Activated CD4-positive, alpha-beta T cell treated with anti-CD3 and anti-CD28 coated beads, Interleukin-2, amount 10 ng/mL, durations not matched to agents 24 days and 14 days (primary cell): ENCODE measurements at regions not wholly inside any gene's neighbourhood (a gene's known extent, or its start where the extent isn't known, plus 50 kb on each side); places are given as distances from the start of the nearest gene placed in this dataset.

Experiments used
- DNase-seq: peaks from one replicate; pipeline ENCODE4 v3.0.0; 2022
- H3K27ac Mint-ChIP-seq: one replicate; pipeline ENCODE4 v1.8.0; 2022; ENCODE audit warnings: mild to moderate bottlenecking, mixed read lengths
- H3K27me3 Mint-ChIP-seq: one replicate; pipeline ENCODE4 v1.8.0; 2022; ENCODE audit warnings: mixed read lengths
- H3K36me3 Mint-ChIP-seq: one replicate; pipeline ENCODE4 v1.8.0; 2022; ENCODE audit warnings: low read depth, mild to moderate bottlenecking, mixed read lengths
- H3K4me1 Mint-ChIP-seq: one replicate; pipeline ENCODE4 v1.8.0; 2021; ENCODE audit warnings: mixed read lengths
- H3K4me3 Mint-ChIP-seq: one replicate; pipeline ENCODE4 v1.8.0; 2022; ENCODE audit warnings: mild to moderate bottlenecking, moderate library complexity, mixed read lengths
- H3K9me3 Mint-ChIP-seq: one replicate; pipeline ENCODE4 v1.8.0; 2021; ENCODE audit warnings: mixed read lengths
- intact Hi-C: fragments of 100-400 bp; cut with micrococcal nuclease; formaldehyde crosslinking; loops from one replicate; pipeline ENCODE4 v1.15.1; 2023

DNA sequence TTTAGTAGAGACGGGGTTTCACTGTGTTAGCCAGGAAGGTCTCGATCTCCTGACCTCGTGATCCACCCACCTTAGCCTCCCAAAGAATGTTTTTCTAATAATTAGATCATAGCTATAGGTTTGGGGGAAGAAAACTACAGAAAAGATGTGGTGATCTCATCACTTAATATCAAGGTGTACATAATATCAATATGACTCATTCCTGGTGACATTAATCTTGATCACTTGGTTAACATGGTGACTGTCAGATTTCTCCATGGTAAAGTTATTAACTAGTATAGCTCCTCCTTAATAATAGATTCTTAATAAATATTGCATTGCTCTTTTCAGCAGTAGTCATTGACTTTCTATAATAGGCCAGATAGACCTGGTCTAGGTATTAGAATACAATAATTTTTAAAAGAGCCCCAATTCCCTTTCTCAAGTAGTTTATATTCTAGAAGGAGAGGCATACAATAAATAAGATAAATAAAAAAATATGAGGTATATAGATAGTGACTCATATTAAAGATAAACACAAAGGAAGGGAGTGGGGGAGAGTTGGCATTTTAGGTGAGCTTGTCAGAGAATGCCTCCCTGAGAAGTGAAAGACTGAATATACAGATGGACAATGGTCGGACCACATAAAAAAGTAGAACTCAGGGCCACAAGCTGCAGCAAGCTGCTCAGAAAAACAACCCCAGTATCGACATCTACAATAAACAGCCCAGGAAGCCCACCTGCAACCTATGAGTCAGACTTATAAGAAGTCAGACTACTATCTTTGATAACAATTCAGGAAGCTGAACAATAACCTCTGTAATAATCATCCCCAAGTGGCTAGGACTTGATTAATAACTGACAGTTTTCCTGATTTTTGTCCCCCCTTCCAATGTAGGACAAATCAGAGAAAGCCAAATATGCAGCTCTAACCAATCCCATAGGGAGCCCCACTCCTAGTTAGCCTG is 210.8 kb downstream of the RFC3 start:
- no peak for DNase-seq
- H3K9me3 Mint-ChIP-seq = peaks cover 4% of the 10 kb centered on the region
- H3K27me3 Mint-ChIP-seq = no peaks in the 10 kb centered on the region
- intact Hi-C loops = no loop called here
- no peaks in the 10 kb centered on the region for H3K36me3 Mint-ChIP-seq
- H3K27ac Mint-ChIP-seq = no peak overlapping the region
- H3K4me3 Mint-ChIP-seq = no peak overlapping the region
- H3K4me1 Mint-ChIP-seq = no peaks in the 10 kb centered on the region

GRCh38 chr13:34030782-34031181 is 212.8 kb downstream of the RFC3 start:
- no peaks in the 10 kb centered on the region for H3K4me1 Mint-ChIP-seq
- intact Hi-C loops = no loop called here
- H3K27ac Mint-ChIP-seq = no peak overlapping the region
- H3K9me3 Mint-ChIP-seq = peaks cover 4% of the 10 kb centered on the region
- no peak overlapping the region for H3K4me3 Mint-ChIP-seq
- no peaks in the 10 kb centered on the region for H3K36me3 Mint-ChIP-seq
- no peak for DNase-seq
- peaks cover 2% of the 10 kb centered on the region for H3K27me3 Mint-ChIP-seq

- intact Hi-C loops = no loop called here
Measured at GRCh38 chr13:34031610-34032009, 213.7 kb downstream of the RFC3 start.

DNA sequence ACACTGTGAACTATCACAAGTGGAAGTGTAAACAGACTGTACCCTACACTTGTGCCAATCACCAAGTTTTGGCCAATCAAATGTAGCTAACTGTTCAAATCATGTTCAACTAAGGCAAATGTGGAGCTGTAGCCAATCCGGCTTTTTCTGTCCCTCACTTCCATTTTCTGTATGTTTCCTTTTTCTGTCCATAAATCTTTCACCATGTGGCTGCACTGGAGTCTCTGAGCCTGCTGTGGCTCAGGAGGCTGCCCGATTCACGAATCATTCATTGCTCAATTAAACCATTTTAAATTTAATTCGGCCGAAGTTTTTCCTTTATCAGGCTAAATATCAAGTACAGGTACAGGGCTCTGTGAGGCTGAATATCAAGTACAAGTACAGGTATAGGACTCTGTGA is 216.5 kb downstream of the RFC3 start:
- Mint-ChIP-seq H3K27me3 (peaks cover 2% of the 10 kb centered on the region), H3K4me3 (no peak overlapping the region), H3K36me3 (no peaks in the 10 kb centered on the region), H3K4me1 (no peaks in the 10 kb centered on the region), H3K9me3 (no peaks in the 10 kb centered on the region), H3K27ac (no peak overlapping the region)
- intact Hi-C loops = no loop called here
- no peak for DNase-seq

More at GRCh38 chr13:34031610-34032009, 213.7 kb downstream of the RFC3 start:
- H3K36me3 Mint-ChIP-seq = no peaks in the 10 kb centered on the region
- H3K27me3 Mint-ChIP-seq = peaks cover 2% of the 10 kb centered on the region
- H3K27ac Mint-ChIP-seq = no peak overlapping the region
- H3K4me1 Mint-ChIP-seq = no peaks in the 10 kb centered on the region
- DNase-seq = no peak
- no peaks in the 10 kb centered on the region for H3K9me3 Mint-ChIP-seq
- H3K4me3 Mint-ChIP-seq = no peak overlapping the region

DNA sequence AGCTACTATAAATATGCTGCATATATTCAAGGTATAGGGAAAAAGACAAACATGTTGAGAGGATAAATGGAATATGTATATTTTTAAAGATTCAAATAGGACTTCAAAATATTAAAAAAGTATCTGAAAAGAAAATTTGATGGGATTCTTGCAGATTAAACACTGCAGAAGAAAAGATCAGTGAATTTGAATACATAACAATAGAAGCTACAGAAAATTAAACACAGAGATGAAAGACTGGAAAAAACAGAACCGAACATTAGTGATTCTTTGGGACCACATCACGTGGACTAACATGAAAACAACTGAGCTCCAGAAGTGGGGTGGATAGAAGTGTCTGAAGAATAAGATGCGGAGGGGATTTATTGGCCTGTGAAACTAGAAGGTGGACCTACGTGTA is 217.2 kb downstream of the RFC3 start:
- intact Hi-C loops = no loop called here
- H3K4me1 Mint-ChIP-seq = no peaks in the 10 kb centered on the region
- no peaks in the 10 kb centered on the region for H3K9me3 Mint-ChIP-seq
- no peak overlapping the region for H3K4me3 Mint-ChIP-seq
- no peaks in the 10 kb centered on the region for H3K36me3 Mint-ChIP-seq
- H3K27ac Mint-ChIP-seq = no peak overlapping the region
- peaks cover 2% of the 10 kb centered on the region for H3K27me3 Mint-ChIP-seq
- DNase-seq = no peak

- no peak for DNase-seq
- no peak overlapping the region for H3K4me3 Mint-ChIP-seq
- H3K36me3 Mint-ChIP-seq = no peaks in the 10 kb centered on the region
- no peaks in the 10 kb centered on the region for H3K9me3 Mint-ChIP-seq
- no peak overlapping the region for H3K27ac Mint-ChIP-seq
- H3K4me1 Mint-ChIP-seq = no peaks in the 10 kb centered on the region
- peaks cover 2% of the 10 kb centered on the region for H3K27me3 Mint-ChIP-seq
- intact Hi-C loops = no loop called here
Measured at GRCh38 chr13:34035676-34036325, 217.9 kb downstream of the RFC3 start.

DNA sequence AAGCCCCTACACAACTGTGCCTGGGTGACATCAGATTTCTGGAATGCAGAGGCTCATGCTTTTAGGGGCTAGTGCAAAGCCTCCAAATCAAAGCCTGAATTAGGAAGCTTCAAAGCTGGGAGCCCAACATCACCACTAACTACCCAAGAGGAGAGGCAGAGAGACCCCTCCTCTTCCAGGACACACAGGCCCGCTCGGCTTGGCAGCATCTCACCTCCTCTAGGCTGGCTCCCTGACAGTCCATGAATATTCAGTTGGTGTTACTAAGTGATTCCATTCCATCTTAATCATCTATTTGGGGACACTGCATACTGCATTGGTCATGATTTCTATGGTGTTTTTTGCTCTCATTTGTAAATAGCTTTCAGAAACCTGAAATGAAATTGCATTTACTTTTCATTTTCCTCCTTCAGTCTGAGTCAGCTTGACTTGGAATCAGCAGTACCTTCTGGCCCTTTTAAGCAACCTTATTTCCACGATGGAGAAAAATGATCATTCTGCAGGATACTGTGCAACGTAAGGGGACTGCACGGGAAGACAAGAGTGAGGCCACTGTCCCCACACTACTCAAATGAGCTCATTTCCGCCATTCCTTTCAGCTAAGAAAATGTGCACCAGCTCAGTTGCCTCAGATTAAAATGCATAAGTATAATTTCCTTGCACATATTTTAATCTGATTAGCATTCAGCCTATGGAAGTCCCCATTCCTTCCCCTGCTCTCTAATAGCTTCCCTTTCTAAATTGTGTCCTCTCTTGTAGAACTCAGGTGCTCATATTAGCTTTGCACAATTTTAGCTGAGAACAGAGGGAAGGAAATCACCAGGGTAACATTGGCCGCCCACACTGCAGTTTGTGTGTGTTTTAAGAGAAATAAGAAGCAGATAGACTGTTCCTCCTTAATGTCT is 219.9 kb downstream of the RFC3 start:
- no peak overlapping the region for H3K27ac Mint-ChIP-seq
- H3K36me3 Mint-ChIP-seq = no peaks in the 10 kb centered on the region
- H3K27me3 Mint-ChIP-seq = peaks cover 2% of the 10 kb centered on the region
- intact Hi-C loops = no loop called here
- no peak for DNase-seq
- no peak overlapping the region for H3K4me3 Mint-ChIP-seq
- H3K9me3 Mint-ChIP-seq = no peaks in the 10 kb centered on the region
- no peaks in the 10 kb centered on the region for H3K4me1 Mint-ChIP-seq

DNA sequence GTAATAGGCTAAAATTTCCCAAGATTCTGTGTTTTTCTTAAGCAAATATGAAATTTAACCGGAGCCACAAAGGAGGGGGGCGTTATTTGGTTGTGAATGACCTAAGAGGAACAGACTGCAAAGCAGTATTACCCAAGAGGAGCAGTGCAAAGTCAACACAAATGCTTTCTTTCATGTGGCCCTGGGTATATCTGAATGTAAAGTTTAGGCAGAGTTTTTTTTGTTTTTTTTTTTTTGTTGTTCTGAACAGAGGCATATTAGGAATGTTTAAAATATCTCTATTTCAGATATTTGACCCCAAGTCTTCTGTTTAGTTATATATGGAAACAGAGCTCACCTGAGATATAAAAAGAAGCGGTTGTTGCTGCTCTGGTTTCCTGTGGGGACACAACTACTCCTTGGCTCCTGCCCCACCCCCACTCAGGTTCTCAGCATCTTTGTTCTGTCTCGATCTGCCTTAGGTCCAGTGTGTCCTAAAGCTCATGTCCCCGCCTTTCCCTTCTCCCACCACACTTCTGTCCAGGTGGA is 220.7 kb downstream of the RFC3 start:
- H3K4me1 Mint-ChIP-seq = no peaks in the 10 kb centered on the region
- no peaks in the 10 kb centered on the region for H3K9me3 Mint-ChIP-seq
- intact Hi-C loops = no loop called here

GRCh38 chr13:34039678-34040077 is 221.7 kb downstream of the RFC3 start:
- no peak overlapping the region for H3K27ac Mint-ChIP-seq
- DNase-seq = no peak
- no peak overlapping the region for H3K4me3 Mint-ChIP-seq
- no peaks in the 10 kb centered on the region for H3K9me3 Mint-ChIP-seq
- intact Hi-C loops = no loop called here
- H3K27me3 Mint-ChIP-seq = peaks cover 2% of the 10 kb centered on the region
- no peaks in the 10 kb centered on the region for H3K36me3 Mint-ChIP-seq
- H3K4me1 Mint-ChIP-seq = no peaks in the 10 kb centered on the region

More for the DNA sequence above, 220.7 kb downstream of the RFC3 start:
- peaks cover 2% of the 10 kb centered on the region for H3K27me3 Mint-ChIP-seq
- H3K36me3 Mint-ChIP-seq = no peaks in the 10 kb centered on the region
- no peak overlapping the region for H3K27ac Mint-ChIP-seq
- no peak overlapping the region for H3K4me3 Mint-ChIP-seq
- no peak for DNase-seq

GRCh38 chr13:34040863-34041262 is 222.9 kb downstream of the RFC3 start:
- DNase-seq = no peak
- Mint-ChIP-seq H3K36me3 (no peaks in the 10 kb centered on the region), H3K9me3 (no peaks in the 10 kb centered on the region), H3K4me3 (no peak overlapping the region), H3K27ac (no peak overlapping the region), H3K27me3 (no peaks in the 10 kb centered on the region), H3K4me1 (no peaks in the 10 kb centered on the region)
- intact Hi-C loops = no loop called here

- intact Hi-C loops = no loop called here
- Mint-ChIP-seq H3K27ac (no peak overlapping the region), H3K4me1 (no peaks in the 10 kb centered on the region), H3K36me3 (no peaks in the 10 kb centered on the region), H3K4me3 (no peak overlapping the region), H3K27me3 (no peaks in the 10 kb centered on the region), H3K9me3 (no peaks in the 10 kb centered on the region)
- no peak for DNase-seq
Measured at GRCh38 chr13:34044041-34044440, 226.1 kb downstream of the RFC3 start.

DNA sequence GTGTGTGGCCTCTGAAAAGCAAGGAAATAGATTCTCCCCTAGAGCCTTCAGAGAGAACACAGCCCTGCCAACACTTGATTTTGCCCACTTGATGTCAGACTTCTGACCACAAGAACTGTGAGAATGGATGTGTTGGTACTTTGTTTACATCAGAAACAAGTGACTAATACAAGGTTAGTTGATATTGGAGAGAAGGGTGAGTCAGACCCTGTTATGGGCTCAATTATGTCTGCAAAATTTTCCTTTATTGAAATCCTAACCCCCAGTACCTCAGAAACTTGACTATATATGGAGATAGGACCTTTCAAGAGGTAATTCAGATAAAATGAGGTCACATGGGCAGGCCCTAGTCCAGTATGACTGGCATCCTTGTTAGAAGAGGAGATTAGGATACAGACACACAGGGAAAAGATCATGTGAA is 226.7 kb downstream of the RFC3 start:
- no peaks in the 10 kb centered on the region for H3K36me3 Mint-ChIP-seq
- intact Hi-C loops = no loop called here
- no peaks in the 10 kb centered on the region for H3K4me1 Mint-ChIP-seq
- H3K9me3 Mint-ChIP-seq = no peaks in the 10 kb centered on the region
- H3K27ac Mint-ChIP-seq = no peak overlapping the region
- no peaks in the 10 kb centered on the region for H3K27me3 Mint-ChIP-seq
- DNase-seq = no peak
- no peak overlapping the region for H3K4me3 Mint-ChIP-seq

DNA sequence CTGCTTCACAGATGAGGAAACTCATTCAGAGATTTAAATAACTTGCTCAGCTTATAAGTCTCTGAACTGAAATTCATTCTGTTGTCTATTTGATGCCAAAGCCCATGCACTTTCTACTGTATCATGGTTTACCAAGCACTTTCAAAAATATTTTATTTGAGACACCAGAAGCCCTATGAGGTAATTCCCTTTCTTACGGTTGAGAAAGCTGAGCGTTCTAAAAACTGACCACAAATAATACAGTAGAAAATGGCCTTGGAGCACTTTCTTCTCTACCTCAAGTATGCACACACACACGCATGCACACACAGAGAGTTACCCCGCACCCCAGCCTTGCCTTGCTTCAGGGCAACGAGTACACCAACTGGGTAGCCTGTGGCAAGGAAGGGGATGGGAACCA is 228.5 kb downstream of the RFC3 start:
- intact Hi-C loops = no loop called here
- DNase-seq = no peak
- no peaks in the 10 kb centered on the region for H3K9me3 Mint-ChIP-seq
- H3K4me1 Mint-ChIP-seq = no peaks in the 10 kb centered on the region
- no peaks in the 10 kb centered on the region for H3K36me3 Mint-ChIP-seq
- H3K27ac Mint-ChIP-seq = no peak overlapping the region
- no peaks in the 10 kb centered on the region for H3K27me3 Mint-ChIP-seq
- H3K4me3 Mint-ChIP-seq = no peak overlapping the region
